Omental fat pad (tissue), 3 donors: ENCODE measurements at regions not wholly inside any gene's neighbourhood (a gene's known extent, or its start where the extent isn't known, plus 50 kb on each side); places are given as distances from the start of the nearest gene placed in this dataset.

Experiments
- ATAC-seq: fragments of 150-250 bp; one replicate; pipeline ENCODE4 v1.9.1; 2016; ENCODE audit warnings: mild to moderate bottlenecking, moderate library complexity; ENCODE audit not compliant: low FRiP score
- DNase-seq: peaks from one replicate; pipeline ENCODE4 v3.0.0-alpha.2; 2019; ENCODE audit warnings: low spot score
- TF ChIP-seq, protein P1 (sequence below), 3 donors: fragments of 450-650 bp; IDR thresholded peaks; one replicate each; pipeline ENCODE4 v1.5.1; 2016 to 2017; ENCODE audit warnings: antibody characterized with exemption in 3 of 3, mild to moderate bottlenecking in 3 of 3, moderate library complexity in 2 of 3

DNA sequence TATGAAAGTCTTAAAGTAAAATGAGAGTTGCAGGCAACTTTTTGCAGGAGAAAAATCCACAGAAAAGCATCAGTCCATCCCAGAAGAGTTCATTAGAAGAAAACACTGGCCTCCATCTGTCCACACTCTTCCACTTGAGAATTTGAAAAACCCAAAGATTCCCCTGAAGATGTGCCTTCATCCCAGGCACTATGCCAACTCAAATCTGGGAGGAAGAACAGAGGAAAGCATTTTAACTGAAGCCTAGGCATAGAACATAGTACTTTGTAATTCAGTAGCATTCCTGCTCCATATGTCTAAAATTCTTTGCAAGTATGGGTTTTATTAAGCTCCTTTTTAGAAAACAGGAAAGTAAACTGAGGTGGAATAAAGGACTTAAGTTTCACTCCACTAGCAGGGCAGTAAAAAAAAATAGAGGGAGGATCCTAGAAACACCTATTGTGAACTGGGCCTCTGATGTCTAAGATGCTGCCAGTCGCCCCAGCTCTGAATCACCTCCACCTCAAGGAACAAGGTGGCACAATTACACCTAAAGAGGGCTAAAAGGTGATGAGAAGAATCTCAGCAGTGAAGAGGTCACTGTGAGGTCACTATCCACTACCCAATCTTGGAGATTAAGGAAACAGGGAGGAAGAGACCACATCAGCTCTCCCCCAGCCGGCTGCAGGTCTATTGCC, 141.9 kb upstream of the FAM241A start:
- TF ChIP-seq, protein P1, sequence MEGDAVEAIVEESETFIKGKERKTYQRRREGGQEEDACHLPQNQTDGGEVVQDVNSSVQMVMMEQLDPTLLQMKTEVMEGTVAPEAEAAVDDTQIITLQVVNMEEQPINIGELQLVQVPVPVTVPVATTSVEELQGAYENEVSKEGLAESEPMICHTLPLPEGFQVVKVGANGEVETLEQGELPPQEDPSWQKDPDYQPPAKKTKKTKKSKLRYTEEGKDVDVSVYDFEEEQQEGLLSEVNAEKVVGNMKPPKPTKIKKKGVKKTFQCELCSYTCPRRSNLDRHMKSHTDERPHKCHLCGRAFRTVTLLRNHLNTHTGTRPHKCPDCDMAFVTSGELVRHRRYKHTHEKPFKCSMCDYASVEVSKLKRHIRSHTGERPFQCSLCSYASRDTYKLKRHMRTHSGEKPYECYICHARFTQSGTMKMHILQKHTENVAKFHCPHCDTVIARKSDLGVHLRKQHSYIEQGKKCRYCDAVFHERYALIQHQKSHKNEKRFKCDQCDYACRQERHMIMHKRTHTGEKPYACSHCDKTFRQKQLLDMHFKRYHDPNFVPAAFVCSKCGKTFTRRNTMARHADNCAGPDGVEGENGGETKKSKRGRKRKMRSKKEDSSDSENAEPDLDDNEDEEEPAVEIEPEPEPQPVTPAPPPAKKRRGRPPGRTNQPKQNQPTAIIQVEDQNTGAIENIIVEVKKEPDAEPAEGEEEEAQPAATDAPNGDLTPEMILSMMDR (IDR thresholded peaks at IDR 0.05) = no peak
- ATAC-seq = no peak
- no peak for DNase-seq

DNA sequence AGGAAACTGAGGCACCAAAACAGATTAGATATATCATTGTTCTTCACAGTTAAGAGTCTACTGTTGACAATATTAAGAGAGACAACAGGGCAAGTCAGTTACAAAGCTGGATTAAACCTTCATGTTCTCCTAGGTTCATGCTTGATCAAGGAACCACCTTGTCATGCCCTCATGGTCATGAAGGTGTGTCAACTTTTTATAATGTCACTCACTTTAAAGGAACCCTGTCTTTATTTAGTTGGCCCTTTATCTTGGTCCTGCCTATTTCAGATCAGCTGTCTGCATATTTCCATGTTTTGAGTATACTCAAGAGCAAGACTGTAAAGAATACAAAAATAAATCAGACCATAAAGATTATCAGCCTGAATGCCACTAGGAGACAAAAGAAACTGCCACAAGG, 140.2 kb upstream of the FAM241A start:
- no peak for ATAC-seq
- DNase-seq = no peak
- TF ChIP-seq, protein P1 (IDR thresholded peaks at IDR 0.05) = no peak

- TF ChIP-seq, protein P1 (IDR thresholded peaks at IDR 0.05) = no peak
- DNase-seq (no peak), ATAC-seq (no peak)
Measured at GRCh38 chr4:112007391-112007790, 137.9 kb upstream of the FAM241A start.

GRCh38 chr4:112015960-112016359, 129.3 kb upstream of the FAM241A start:
- DNase-seq = no peak
- TF ChIP-seq, protein P1 (IDR thresholded peaks at IDR 0.05) = no peak
- ATAC-seq = no peak

DNA sequence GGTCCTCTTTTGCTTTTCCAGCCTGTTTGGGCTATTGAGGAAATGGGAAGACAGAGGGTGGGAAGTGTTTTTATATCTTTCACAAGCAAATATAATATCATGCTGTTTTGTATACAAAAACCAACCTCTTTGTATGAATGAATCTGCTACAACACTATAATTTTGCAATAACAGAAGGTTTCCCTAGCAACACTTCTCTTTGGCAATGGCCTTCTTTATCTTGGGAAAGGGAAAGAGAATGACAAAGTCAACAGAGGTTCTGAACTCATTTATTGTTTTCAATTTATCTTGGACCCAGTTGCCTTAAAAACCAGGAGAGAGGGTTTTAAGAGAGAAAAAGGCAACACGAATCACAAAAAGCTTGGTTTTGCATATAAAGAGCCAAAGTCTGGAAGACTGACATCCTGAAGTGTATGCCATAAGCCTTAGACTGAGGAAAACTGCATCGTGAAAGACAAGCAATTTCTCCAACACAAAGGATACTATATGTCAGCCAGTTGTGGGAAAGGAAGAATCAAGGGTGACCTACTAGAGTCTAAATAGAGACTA, 121.8 kb upstream of the FAM241A start:
- DNase-seq (no peak), ATAC-seq (no peak)
- TF ChIP-seq, protein P1 (IDR thresholded peaks at IDR 0.05) = no peak

DNA sequence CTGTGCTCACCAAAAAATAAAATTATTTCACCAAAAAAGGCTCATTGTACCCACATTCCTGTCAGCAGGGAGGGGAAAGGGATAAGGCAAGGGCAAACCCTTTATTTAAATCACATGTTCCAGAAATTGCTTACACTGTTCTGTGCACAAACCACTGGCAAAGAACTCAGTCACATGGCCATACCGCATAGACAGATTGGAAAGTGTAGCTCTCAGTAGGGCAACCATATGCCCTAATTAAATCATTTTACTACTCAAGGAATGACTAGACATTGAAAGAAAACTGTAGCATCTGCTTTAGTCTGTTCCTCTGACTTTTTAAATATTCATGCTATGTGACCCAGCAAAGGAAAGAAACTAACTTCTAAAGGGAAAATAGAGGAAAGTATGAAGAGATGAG, 119.2 kb upstream of the FAM241A start:
- ATAC-seq = no peak
- TF ChIP-seq, protein P1 (IDR thresholded peaks at IDR 0.05) = no peak

GRCh38 chr4:112029771-112030171, 115.5 kb upstream of the FAM241A start:
- TF ChIP-seq, protein P1 (IDR thresholded peaks at IDR 0.05) = no peak
- DNase-seq = no peak
- ATAC-seq = no peak

More for the DNA sequence above, 119.2 kb upstream of the FAM241A start:
- DNase-seq = no peak
